ENCODE measurements at regions not wholly inside any gene's neighbourhood (a gene's known extent, or its start where the extent isn't known, plus 50 kb on each side); places are given as distances from the start of the nearest gene placed in this dataset.

DNA sequence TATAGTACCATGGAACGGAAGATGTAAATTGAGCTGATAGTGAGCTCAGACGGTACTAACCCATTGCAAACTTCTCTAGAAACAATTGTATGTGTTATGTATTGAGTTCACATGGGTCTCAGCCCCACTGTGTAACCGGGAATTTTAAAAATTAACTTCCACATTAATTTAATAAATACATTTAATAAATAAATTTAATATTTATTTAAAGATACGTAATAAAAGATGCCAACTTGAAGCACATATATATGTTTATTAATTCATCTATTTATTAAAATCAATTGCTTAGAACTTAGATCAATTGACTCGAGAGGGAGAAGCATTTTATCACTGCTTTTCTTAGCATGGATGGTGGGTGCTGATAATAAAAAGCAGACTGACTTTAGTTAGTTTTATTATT is 170.1 kb upstream of the NPVF start:
- no peak for DNase-seq

- DNase-seq, result no peak
Observed at GRCh38 chr7:25399000-25399750, 170.9 kb upstream of the NPVF start.

GRCh38 chr7:25402532-25402931 is 174.2 kb upstream of the NPVF start:
- DNase-seq, result no peak

DNA sequence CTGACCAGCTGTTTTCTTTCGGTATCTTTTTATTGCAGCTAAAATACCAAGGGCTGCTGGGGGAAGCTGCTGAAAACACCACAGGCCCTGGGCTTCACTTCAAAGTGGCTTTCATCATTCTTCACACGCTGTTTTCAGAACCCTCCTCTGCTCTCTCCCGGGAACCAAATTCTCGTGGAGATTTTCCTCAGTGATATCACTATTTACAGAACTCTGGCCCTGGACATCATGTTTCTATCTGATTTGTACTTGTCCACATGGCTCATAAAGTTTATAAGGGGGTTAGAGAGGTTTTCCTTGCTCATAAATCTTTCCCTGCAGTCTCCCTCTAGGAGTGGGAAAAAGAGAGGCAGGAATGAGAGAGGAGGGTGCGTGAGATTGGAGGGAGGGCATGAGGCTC is 177.4 kb upstream of the NPVF start:
- DNase-seq, result no peak

GRCh38 chr7:25407053-25407452 is 178.8 kb upstream of the NPVF start:
- DNase-seq, result no peak

GRCh38 chr7:25408012-25408687 is 179.9 kb upstream of the NPVF start:
- DNase-seq, result no peak

- no peak for DNase-seq
Observed at GRCh38 chr7:25408876-25409275, 180.6 kb upstream of the NPVF start.

DNA sequence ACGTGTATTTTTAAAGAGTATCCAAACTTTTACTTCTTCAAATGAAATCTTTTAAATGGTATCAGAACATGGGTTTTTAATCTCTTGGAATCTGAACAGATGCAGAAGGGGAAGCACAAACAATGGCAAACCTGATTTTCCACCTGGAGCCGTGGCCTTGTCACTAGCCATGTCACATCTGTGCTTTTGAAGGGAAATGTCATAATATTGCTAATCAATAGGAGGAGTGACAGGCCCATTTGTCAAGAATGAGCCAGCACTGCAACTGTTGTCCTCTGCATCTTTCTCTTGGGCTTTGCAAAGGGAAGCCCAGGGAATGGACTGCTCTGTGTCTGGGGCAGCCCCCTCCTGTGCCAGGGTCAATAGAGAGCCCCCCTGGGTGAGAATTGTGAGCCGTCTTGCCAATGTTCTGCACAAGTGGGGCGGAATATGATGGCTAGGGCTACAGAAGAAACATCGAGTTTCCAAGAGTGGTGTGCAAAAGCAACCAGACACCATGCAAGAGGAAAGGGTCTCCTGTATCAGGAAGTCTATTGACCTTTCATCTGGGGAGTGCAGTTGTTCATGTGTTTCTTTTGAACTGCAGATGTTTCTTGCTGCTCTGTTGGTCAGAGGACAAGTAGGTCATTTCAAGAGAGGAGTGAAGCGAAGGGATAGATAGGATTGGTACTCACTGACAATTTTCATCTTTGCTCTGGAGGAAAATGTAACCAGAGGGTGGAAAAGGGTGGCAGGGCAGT is 181.8 kb upstream of the NPVF start:
- DNase-seq, result no peak

DNA sequence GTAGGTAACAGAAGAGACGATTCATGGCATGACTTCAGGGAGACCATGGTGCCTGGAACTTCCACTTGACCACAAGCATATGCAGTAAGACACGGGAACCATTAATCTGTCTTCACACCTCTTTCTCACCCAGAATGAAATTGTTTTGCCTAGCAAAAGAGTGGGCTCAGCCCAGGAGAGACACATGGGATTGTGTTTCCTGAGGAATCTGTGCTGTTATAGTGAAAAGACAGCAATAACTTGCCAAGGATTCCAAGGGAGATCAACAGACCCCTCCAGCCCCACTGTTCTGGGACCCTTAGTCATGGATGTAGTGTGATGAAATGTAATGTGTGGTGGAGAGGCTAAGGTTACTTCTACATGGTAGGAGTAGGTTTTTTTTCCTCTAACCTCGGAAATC is 192.5 kb upstream of the NPVF start:
- no peak for DNase-seq

DNA sequence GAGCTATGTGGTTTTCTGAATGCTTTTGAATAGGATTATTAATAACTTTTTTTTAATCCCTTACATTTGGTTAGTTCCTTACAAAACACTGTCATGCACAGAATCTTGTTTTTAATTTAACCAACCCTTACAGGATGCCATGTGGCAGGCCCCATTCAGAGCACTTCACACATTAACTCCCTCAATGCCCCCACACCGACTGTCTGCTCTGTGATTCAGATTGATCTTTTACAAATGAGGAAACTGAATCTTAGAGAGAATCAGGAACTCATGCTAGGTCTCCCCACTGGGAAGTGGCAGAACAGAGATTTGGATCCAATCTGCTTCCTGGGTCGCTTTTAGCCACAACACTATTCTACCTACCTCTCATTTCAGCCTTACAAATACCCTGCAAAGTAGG is 195.8 kb upstream of the NPVF start:
- no peak for DNase-seq

- no peak for DNase-seq
Observed at GRCh38 chr7:25424855-25425254, 196.6 kb upstream of the NPVF start.

- DNase-seq, result no peak
Observed at GRCh38 chr7:25427721-25428120, 199.4 kb upstream of the NPVF start.

- DNase-seq, result no peak
Observed at GRCh38 chr7:25429731-25430130, 201.4 kb upstream of the NPVF start.

DNA sequence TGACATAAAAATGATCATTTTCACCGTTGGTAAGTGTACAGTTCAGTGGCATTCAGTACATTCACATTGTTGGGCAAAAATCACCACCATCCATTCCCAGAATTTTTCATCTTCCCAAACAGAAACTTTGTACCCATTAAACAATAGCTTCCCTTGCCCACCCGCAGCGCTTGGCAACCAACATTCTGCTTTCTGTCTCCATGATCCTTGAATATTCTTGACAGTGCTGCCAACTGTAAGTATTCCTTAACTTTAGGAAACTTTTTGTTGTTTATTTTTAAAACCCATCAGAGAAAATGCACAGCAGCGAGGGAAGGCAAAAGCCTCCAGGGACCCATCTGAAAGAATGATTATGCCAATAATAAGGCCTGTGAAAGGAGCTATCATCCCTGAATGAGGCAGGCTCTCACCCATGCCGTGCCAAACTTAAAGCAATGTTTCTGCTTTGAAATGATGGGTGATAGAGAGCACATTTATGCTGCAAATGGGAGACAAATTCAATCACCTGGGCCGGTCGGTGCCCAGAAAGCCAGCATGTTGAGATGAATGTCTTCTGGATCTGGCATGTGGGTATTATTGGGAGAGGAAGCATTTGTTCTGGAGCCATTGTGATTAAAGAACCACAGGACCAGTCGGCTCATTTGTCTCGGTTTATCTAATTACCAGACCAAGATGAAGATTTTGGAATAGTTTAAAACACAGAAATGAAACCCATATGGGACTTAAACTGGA is 202.1 kb upstream of the NPVF start:
- DNase-seq, result no peak

DNA sequence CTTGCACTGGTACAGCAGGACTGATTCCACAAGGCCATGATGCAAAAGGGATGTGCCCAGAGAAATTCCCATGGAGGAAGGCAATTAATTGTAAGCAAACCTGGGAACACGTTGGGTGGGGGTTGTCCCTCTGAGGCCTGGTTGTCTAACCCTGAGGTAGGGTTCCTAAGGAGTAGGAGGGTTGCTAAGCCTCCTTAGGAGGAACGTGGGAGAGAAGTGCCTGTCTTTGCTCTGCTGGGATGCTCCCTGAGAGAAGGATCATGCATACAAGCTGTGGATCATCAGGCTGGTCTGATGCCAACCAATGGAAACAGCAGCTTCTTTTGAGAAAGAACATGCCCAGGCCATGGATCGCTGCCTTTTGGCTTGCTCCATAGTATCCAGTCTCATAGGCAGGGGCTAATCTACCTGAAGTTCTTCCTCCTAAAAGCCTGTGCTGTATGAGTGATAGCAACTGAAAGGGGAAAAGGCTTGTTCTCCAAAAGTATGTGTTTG is 203.7 kb upstream of the NPVF start:
- DNase-seq, result no peak

DNA sequence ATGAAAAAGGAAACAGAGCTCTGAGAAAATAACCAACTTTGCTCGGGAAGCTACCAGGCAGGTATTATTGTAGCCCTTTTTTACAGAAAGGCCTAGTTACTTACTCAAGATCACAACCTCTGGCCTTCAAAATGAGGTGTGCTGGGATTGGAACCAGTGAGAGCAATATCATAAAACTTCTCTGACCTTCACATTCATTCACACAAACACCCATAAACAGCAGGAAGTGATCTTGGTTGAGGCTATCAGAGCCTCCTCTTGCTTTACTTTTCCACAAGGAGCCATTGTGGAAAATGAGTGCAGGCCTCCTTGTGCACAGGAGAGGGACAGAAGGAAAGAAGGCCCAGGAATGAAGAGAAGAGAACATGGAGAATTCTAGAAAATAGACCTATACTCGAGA is 204.5 kb upstream of the NPVF start:
- DNase-seq, result no peak

DNA sequence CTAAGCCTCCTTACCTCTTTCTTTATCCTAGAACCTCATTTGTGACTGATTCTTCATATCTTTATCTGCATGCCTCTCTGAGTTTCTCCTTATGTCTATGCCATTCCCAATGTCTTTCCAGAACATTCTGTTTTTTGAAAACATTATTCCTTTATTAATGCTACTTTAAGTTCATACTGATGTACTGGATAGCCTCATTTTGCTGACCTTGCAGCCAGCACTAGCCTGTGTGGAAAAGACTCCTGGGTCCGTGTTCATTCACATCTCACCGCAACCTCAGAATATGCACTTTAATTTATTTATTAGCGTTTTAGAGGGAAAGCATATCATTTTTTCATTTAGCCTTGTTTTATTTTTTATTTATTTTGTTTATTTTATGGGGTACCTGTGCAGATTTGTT is 208.1 kb upstream of the NPVF start:
- DNase-seq, result no peak

- DNase-seq, result no peak
Observed at GRCh38 chr7:25437308-25437707, 209.0 kb upstream of the NPVF start.

DNA sequence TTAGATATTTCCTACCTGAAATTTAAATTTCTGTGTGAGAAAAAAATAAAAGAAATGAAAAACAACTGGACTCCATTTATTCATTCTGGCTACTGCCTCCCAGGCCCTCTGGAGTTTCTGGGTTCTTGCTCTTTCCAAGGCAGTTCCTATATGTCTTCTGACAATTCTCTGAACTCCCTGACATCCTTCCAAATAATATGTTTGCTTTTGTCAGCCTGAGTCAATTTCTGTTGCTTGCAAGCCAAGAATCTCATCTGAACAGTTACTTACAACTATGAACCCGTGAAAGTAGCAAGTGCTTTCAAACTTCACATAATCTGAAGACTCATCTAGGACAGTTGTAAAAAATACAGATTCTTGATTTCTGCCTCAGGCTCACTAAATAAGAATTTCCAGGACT is 216.7 kb upstream of the NPVF start:
- no peak for DNase-seq

DNA sequence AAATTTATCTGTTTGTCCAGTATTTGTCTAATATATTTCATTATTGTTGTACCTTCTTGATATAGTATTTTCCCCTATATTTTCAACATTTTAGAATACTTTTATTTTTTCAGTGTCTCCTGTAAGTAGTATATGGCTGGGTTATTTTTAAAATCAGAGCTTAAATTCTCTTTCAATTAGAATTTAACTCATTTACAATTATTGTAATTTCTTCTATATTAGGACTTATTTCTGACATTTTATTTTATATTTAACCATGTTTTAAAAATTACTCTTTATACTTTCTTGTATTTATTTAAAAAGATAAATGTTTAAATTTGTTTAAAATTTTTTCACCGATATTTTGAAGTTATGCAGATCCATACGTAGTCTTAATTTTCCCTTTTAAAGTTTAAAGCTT is 220.0 kb upstream of the NPVF start:
- DNase-seq, result no peak

GRCh38 chr7:25454020-25454419 is 225.7 kb upstream of the NPVF start:
- DNase-seq, result no peak

- DNase-seq, result no peak
Observed at GRCh38 chr7:25454562-25455041, 226.3 kb upstream of the NPVF start.

DNA sequence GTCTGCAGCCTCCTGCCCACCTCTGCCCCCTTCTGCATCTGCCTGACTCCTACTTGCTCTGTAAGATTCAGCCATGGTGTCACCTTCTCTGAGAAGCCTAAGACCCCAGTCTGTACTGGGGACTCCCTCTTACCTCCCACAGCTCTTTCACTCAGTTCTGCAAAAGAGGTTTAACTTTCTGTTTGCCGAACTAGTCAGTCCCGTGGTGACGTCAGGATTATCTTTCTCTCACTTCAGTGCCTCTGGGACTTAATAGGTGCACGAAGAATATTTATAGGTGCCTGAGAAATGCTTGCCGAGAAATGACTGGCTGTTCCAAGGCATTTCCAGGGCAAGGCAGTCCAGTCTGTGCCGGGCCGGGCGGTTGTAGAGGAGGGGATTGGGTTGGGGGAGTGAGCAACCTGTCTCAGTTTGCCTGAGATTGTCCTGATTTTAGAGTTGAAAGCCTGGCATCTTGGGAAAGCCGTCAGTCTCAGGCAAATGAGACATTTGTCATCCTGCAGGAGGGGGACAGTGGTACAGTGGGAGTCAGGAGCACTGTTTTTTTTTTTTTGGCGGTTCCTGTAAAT is 227.5 kb upstream of the NPVF start:
- DNase-seq, result no peak

Measured in activated gamma-delta T cell (primary cell).